MCF 10A (cell line): ENCODE measurements at regions not wholly inside any gene's neighbourhood (a gene's known extent, or its start where the extent isn't known, plus 50 kb on each side); places are given as distances from the start of the nearest gene placed in this dataset.

Source experiments
- BruUV-seq: library from RNA; stranded (reverse); fragments of 400-500 nt; replicated peaks from 2 replicates; lab custom pipeline; 2021; lab: Mats Ljungman, UMichigan
- CTCF ChIA-PET: fragments of 300-600 bp; sonication (Branson Sonifier 250); formaldehyde crosslinking; extraction: SDS; loops from one replicate; lab custom pipeline; 2021; ENCODE audit warnings: antibody characterized with exemption, inconsistent platforms; lab: Yijun Ruan, JAX
- POLR2A ChIA-PET: fragments of 300-600, 350-650 bp; sonication (Branson Sonifier 250); formaldehyde crosslinking; extraction: SDS; loops from one replicate; lab custom pipeline; 2020; ENCODE audit warnings: antibody characterized with exemption, inconsistent platforms; lab: Yijun Ruan, JAX
- DNase-seq: peaks from one replicate; pipeline ENCODE4 v3.0.0-alpha.2; 2018; ENCODE audit not compliant: unreplicated experiment
- H3K27ac Mint-ChIP-seq: one replicate; pipeline ENCODE4 v1.8.0; 2022; ENCODE audit warnings: mild to moderate bottlenecking, low read depth, mixed read lengths; ENCODE audit not compliant: unreplicated experiment
- H3K27me3 Mint-ChIP-seq: one replicate; pipeline ENCODE4 v1.8.0; 2022; ENCODE audit warnings: mixed read lengths; ENCODE audit not compliant: insufficient read depth, unreplicated experiment
- H3K36me3 Mint-ChIP-seq: one replicate; pipeline ENCODE4 v1.8.0; 2022; ENCODE audit warnings: mild to moderate bottlenecking, moderate library complexity, mixed read lengths; ENCODE audit not compliant: insufficient read depth, unreplicated experiment
- H3K4me1 Mint-ChIP-seq: one replicate; pipeline ENCODE4 v1.8.0; 2022; ENCODE audit warnings: mixed read lengths; ENCODE audit not compliant: insufficient read depth, unreplicated experiment
- H3K4me3 Mint-ChIP-seq: one replicate; pipeline ENCODE4 v1.8.0; 2022; ENCODE audit warnings: mild to moderate bottlenecking, moderate library complexity, mixed read lengths; ENCODE audit not compliant: unreplicated experiment
- H3K9me3 Mint-ChIP-seq: one replicate; pipeline ENCODE4 v1.8.0; 2022; ENCODE audit warnings: mixed read lengths; ENCODE audit not compliant: unreplicated experiment
- CTCF ChIP-seq: fragments of 200-600 bp; IDR thresholded peaks from one replicate; pipeline ENCODE4 v1.8.0; 2022; ENCODE audit warnings: antibody characterized with exemption, mild to moderate bottlenecking; ENCODE audit not compliant: unreplicated experiment
- intact Hi-C: fragments of 100-400 bp; cut with micrococcal nuclease; formaldehyde crosslinking; loops from 2 replicates; pipeline ENCODE4 v1.14.1; 2022

GRCh38 chr4:124177647-124178425 lies 534.7 kb downstream of the ANKRD50 start:
- BruUV-seq, result no TSS peak
- Mint-ChIP-seq H3K4me3 (no peak overlapping the region), H3K9me3 (no peaks in the 10 kb centered on the region), H3K27ac (peak overlapping the region; percentile 65), H3K36me3 (no peaks in the 10 kb centered on the region), H3K4me1 (peaks cover 13% of the 10 kb centered on the region), H3K27me3 (no peaks in the 10 kb centered on the region)
- DNase-seq, result peak; percentile 86
- CTCF ChIA-PET, result interaction anchor here (0.5 to 0.8 kb wide), 4 partner anchors 17 to 1207 kb away, joined by 3 to 5 read pairs (median 3); no protein-coding TSS in a partner anchor
- TF ChIP-seq CTCF, result no peak
- intact Hi-C loops, result no loop called here
- POLR2A ChIA-PET, result interaction anchor here (0.6 to 1.7 kb wide), 6 partner anchors 10 to 1013 kb away, joined by 3 to 7 read pairs (median 4); no protein-coding TSS in a partner anchor

DNA sequence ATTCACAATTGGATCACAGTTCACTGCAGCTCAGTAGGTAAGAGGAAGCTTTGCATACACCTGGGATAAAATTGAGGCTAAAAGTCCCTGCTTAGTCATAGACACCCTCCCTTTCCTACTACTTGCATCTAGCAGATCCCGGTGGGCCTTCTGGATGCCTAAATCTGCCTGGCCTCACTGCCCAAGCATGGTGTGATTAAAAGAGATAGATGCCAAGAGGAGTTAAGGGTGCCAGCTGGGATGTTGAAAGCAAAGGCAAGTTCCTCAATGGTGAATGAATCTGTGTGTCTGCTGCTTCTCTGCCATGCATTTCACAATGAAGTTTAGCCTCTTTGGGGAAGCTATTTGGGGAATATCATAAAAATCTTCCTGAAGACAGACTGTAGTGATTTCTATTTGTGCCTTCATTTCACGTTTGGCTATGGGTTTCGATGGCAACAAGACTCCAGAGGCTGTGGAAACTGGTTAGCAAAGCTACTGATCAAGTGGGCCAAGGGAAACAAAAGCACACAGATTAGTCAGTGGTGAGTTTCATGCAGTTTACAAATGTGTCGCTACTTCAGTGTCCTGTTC lies 534.0 kb downstream of the ANKRD50 start:
- Mint-ChIP-seq H3K4me1 (peaks cover 13% of the 10 kb centered on the region), H3K27me3 (no peaks in the 10 kb centered on the region), H3K4me3 (no peak overlapping the region), H3K27ac (peak overlapping the region; percentile 65), H3K9me3 (no peaks in the 10 kb centered on the region), H3K36me3 (no peaks in the 10 kb centered on the region)
- BruUV-seq, result no TSS peak
- CTCF ChIA-PET, result interaction anchor here (0.6 kb wide), 3 partner anchors 8 to 1206 kb away, joined by 3 to 5 read pairs (median 3); no protein-coding TSS in a partner anchor
- intact Hi-C loops, result no loop called here
- TF ChIP-seq CTCF, result no peak
- POLR2A ChIA-PET, result interaction anchor here (0.6 to 1.7 kb wide), 5 partner anchors 13 to 279 kb away, joined by 3 to 7 read pairs (median 3); no protein-coding TSS in a partner anchor
- DNase-seq, result peak; percentile 60

GRCh38 chr4:124179506-124180186 lies 532.9 kb downstream of the ANKRD50 start:
- CTCF ChIA-PET, result interaction anchor here (2.1 kb wide), 1 partner anchor 13 kb away, joined by 5 read pairs; no protein-coding TSS in a partner anchor
- DNase-seq, result no peak
- TF ChIP-seq CTCF, result no peak
- Mint-ChIP-seq H3K9me3 (no peaks in the 10 kb centered on the region), H3K27ac (no peak overlapping the region), H3K27me3 (no peaks in the 10 kb centered on the region), H3K4me3 (no peak overlapping the region), H3K4me1 (peaks cover 13% of the 10 kb centered on the region), H3K36me3 (no peaks in the 10 kb centered on the region)
- intact Hi-C loops, result no loop called here
- POLR2A ChIA-PET, result interaction anchor here (0.6 to 0.9 kb wide), 3 partner anchors 17 to 1077 kb away, joined by 3 to 5 read pairs (median 3); no protein-coding TSS in a partner anchor
- no TSS peak for BruUV-seq
